Psoas muscle (tissue), 7 donors: ENCODE measurements at regions not wholly inside any gene's neighbourhood (a gene's known extent, or its start where the extent isn't known, plus 50 kb on each side); places are given as distances from the start of the nearest gene placed in this dataset.

Source experiments
- ATAC-seq, 4 donors: fragments of 200-7000 bp; cut with Tn5 transposase; one replicate each; pipeline ENCODE4 v1.9.1; 2020; ENCODE audit warnings: moderate library complexity in 3 of 4, mild to moderate bottlenecking in 2 of 4
- DNase-seq, 2 donors: peaks; one replicate each; pipeline ENCODE4 v3.0.0-alpha.2; 2020
- H3K27ac ChIP-seq: fragments of 200-600 bp; one replicate; pipeline ENCODE4 v1.8.0; 2022
- H3K27me3 ChIP-seq, 3 donors: fragments of 200-600 bp in 1 of 3; one replicate each; pipeline versions ENCODE4 v1.6.1 to v1.8.0; 2013 to 2022; ENCODE audit warnings: low read length in 2 of 3, mild to moderate bottlenecking in 2 of 3, moderate library complexity in 1 of 3; ENCODE audit not compliant: insufficient read depth in 3 of 3
- H3K36me3 ChIP-seq, 2 donors: fragments of 200-600 bp in 1 of 2; one replicate each; pipeline versions ENCODE4 v1.6.1 to v1.8.0; 2013 to 2022; ENCODE audit warnings: low read depth in 1 of 2, mild to moderate bottlenecking in 1 of 2, moderate library complexity in 1 of 2; ENCODE audit not compliant: insufficient read depth in 1 of 2
- H3K4me1 ChIP-seq: fragments of 200-600 bp; one replicate; pipeline ENCODE4 v1.8.0; 2022
- H3K4me3 ChIP-seq: fragments of 200-600 bp; one replicate; pipeline ENCODE4 v1.8.0; 2022; ENCODE audit warnings: mild to moderate bottlenecking
- H3K9me3 ChIP-seq: fragments of 200-600 bp; one replicate; pipeline ENCODE4 v1.8.0; 2022
- CTCF ChIP-seq: fragments of 200-600 bp; IDR thresholded peaks from one replicate; pipeline ENCODE4 v1.8.0; 2022; ENCODE audit warnings: antibody characterized with exemption
- WGBS, 3 donors: extraction: QIAGEN DNeasy Blood & Tissue Kit; methylation state at CpG; one replicate each; pipeline versions ENCODE4 v1.1.6 to v1.1.7; 2013; 5-methylcytosine and 5-hydroxymethylcytosine counted together
- intact Hi-C, 2 donors: fragments of 100-400 bp; cut with DNase I; formaldehyde crosslinking; loops; one replicate each; pipeline versions ENCODE4 v1.11.0 to v1.14.2; 2022
- donor health status: healthy with polysubstance abuse.
- donor health status: DM: no; HTN: no; CAD: no; lungs with moderate emphysema.
- donor health status: Bipolar disorder and iron deficiency.
- donor health status: healthy.
- donor health status: DM: yes; HTN: yes; CAD: no.
- donor health status: DM: no; HTN: no; CAD: no.
- donor health status: DM: yes; HTN: yes; CAD: no.

DNA sequence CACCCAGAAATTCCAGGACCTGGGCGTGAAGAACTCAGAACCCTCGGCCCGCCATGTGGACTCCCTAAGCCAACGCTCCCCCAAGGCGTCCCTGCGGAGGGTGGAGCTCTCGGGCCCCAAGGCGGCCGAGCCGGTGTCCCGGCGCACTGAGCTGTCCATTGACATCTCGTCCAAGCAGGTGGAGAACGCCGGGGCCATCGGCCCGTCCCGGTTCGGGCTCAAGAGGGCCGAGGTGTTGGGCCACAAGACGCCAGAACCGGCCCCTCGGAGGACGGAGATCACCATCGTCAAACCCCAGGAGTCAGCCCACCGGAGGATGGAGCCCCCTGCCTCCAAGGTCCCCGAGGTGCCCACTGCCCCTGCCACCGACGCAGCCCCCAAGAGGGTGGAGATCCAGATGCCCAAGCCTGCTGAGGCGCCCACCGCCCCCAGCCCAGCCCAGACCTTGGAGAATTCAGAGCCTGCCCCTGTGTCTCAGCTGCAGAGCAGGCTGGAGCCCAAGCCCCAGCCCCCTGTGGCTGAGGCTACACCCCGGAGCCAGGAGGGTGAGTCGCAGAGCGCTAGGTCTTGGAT lies 261.5 kb downstream of the SEC14L1 start:
- Histone ChIP-seq H3K27ac (no peak overlapping the region), H3K4me1 (peaks cover 29% of the 10 kb centered on the region), H3K4me3 (no peak overlapping the region), H3K36me3 (peaks cover 0 to 17% of the 10 kb centered on the region in 2 donors), H3K27me3 (no peaks in the 10 kb centered on the region), H3K9me3 (no peaks in the 10 kb centered on the region)
- ATAC-seq (no peak), DNase-seq (no peak)
- intact Hi-C loops, result no loop called here
- WGBS, 3 donors, result 93 to 94% (median 93%) methylated on average over 34 of the region's 34 CpGs
- TF ChIP-seq CTCF, result no peak

DNA sequence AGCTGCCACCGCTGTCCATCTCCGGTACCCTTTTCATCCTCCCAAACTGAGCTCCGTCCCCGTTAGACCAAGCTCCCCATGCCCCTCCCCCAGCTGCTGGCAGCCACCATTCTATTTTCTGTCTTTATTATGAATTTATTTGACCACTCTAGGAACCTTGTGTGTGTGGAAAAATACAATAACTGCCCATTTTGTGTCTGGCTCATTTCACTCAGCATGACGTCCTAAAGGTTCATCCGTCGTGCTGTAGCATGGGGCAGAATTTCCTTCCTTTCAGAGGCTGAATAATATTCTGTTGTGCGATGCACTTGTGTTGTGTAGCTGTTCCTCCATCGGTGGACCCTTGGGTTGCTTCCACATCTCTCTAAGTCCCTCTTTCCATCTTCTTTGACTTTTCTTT lies 263.1 kb downstream of the SEC14L1 start:
- H3K27ac ChIP-seq, result no peak overlapping the region
- no peak for DNase-seq

GRCh38 chr17:77404812-77405581 lies 264.2 kb downstream of the SEC14L1 start:
- Histone ChIP-seq H3K36me3 (peaks cover 0 to 17% of the 10 kb centered on the region in 2 donors), H3K4me1 (peaks cover 47% of the 10 kb centered on the region), H3K27ac (peak overlapping the region; percentile 11), H3K4me3 (no peak overlapping the region), H3K9me3 (no peaks in the 10 kb centered on the region), H3K27me3 (no peaks in the 10 kb centered on the region)
- WGBS, 3 donors, result 60 to 63% (median 60%) methylated on average over 20 of the region's 20 CpGs
- TF ChIP-seq CTCF, result no peak
- peak in 1 of 2 donors; percentile 77 for DNase-seq
- intact Hi-C loops, result no loop called here
- ATAC-seq, result peak in 1 of 4 donors; percentile 11

More for the DNA sequence above, 263.1 kb downstream of the SEC14L1 start:
- 78 to 81% (median 80%) methylated on average over 9 of the region's 9 CpGs for WGBS, 3 donors
- no peak overlapping the region for H3K4me3 ChIP-seq
- H3K27me3 ChIP-seq, result no peaks in the 10 kb centered on the region
- intact Hi-C loops, result no loop called here
- TF ChIP-seq CTCF, result no peak
- peaks cover 42% of the 10 kb centered on the region for H3K4me1 ChIP-seq
- no peak for ATAC-seq
- H3K36me3 ChIP-seq, result peaks cover 0 to 17% of the 10 kb centered on the region in 2 donors
- H3K9me3 ChIP-seq, result no peaks in the 10 kb centered on the region

DNA sequence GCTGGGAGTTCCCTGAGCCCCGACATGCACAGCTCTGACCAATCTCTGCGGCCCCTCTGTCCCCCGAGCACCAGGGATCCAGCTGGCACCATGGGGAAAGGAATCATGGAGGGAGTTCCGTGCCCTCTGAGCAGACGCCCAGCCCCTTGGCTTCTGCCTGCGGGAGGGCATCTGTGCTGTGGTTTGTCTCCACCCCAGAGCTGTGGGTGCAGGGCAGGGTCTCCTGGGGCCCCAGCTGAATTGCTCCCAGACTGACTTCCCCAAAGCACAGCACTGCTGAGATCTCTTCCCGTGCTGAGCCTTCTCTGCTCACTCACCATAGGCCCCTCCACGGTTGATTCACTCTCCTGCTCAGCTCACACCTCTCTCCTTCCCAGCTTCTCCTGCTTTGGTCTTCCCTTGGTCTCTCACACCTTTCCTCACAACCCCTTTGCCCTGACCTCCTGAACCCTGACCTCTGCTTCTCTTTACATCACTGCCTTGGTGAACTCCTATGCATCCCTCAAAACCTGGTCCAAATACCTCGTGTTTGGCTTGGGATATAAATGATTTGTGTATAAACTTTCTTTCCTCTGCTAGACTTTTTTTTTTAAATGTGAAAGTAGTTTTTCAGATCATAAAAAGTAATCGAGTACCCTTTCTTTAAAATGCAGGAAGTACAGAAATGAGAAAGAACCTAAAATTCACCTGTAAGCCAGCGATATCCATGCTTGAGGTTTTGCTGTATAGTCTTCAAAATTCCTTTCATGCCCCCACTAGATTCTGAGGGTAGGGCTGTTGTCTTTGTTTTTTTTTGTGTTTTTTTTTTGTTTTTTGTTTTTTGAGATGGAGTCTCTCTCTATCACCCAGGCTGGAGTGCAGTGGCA lies 265.3 kb downstream of the SEC14L1 start:
- TF ChIP-seq CTCF, result no peak
- Histone ChIP-seq H3K9me3 (no peaks in the 10 kb centered on the region), H3K27ac (peak overlapping the region; percentile 11), H3K4me3 (no peak overlapping the region), H3K27me3 (no peaks in the 10 kb centered on the region), H3K36me3 (peaks cover 0 to 17% of the 10 kb centered on the region in 2 donors), H3K4me1 (peaks cover 44% of the 10 kb centered on the region)
- WGBS, 3 donors, result 76 to 88% (median 82%) methylated on average over 11 of the region's 11 CpGs
- ATAC-seq (no peak), DNase-seq (peak in 1 of 2 donors; percentile 58)
- intact Hi-C loops, result no loop called here
